HG03097 (cell line): ENCODE measurements at regions not wholly inside any gene's neighbourhood (a gene's known extent, or its start where the extent isn't known, plus 50 kb on each side); places are given as distances from the start of the nearest gene placed in this dataset.

Source experiments
- ATAC-seq: cut with Tn5 transposase; IDR thresholded peaks from one replicate; pipeline ENCODE4 v1.9.1; 2021; ENCODE audit not compliant: unreplicated experiment, low FRiP score

DNA sequence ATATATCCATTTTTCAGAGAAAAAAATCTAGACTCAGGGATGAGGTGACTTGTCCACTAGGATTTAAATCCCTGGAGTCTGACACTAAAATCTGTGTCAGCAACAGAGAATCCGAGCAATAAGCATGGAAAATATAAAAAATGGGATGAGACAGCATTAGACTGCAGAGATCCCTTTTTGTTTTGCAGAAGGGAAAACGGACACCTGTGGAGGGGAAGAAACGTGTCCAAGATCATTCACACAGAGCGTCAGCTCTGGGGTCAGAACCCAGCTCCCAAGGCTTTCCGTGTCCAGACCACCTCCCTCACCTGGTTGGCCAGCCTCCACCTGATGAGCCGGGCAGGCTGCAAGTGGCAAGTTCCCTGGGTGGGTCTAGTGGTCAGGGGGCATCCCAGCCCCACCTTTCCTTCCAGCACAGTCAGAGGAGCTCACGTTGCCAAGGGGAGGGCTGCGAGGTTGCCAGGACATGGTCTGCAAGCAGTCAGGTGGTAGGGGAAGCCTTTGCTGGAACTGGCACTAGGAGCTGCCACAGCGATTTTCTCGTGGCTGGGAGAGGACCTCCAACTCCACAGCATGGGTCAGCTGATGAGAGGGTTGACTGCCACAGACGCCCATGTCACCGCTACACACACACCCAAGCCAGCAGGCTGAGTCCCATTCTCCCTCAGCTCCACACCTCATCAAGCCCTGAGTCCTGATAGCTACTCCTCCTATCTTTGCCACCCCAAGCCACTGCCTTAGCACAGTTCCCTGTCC is 65.9 kb upstream of the CPLX2 start:
- no peak for ATAC-seq

DNA sequence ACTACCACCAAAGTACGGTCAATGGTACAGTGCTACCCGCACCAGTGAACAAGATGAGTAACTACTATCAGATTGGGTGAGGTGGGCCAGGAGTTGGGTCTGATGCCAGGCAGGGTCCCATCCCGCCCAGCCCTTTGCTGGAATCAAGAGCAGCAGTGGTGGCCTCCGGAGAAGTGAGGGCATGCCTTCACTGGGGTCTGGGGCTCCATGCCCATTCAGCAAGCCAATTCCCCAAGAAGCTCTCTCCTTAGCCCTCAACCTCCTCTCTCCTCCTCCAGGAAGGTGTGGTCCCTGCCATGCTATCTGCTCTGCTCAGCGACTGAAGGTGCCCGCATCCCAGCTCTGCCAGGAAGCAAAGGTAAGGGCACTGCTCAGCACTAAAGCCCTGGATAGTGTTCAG is 62.7 kb upstream of the CPLX2 start:
- ATAC-seq: no peak

- no peak for ATAC-seq
Observed at GRCh38 chr5:175809531-175810121, 61.8 kb upstream of the CPLX2 start.

GRCh38 chr5:175810457-175810856 is 60.9 kb upstream of the CPLX2 start:
- no peak for ATAC-seq

- no peak for ATAC-seq
Observed at GRCh38 chr5:175811589-175811988, 59.8 kb upstream of the CPLX2 start.

- ATAC-seq: no peak
Observed at GRCh38 chr5:175813943-175814630, 57.3 kb upstream of the CPLX2 start.

- ATAC-seq: no peak
Observed at GRCh38 chr5:175814691-175815090, 56.7 kb upstream of the CPLX2 start.

DNA sequence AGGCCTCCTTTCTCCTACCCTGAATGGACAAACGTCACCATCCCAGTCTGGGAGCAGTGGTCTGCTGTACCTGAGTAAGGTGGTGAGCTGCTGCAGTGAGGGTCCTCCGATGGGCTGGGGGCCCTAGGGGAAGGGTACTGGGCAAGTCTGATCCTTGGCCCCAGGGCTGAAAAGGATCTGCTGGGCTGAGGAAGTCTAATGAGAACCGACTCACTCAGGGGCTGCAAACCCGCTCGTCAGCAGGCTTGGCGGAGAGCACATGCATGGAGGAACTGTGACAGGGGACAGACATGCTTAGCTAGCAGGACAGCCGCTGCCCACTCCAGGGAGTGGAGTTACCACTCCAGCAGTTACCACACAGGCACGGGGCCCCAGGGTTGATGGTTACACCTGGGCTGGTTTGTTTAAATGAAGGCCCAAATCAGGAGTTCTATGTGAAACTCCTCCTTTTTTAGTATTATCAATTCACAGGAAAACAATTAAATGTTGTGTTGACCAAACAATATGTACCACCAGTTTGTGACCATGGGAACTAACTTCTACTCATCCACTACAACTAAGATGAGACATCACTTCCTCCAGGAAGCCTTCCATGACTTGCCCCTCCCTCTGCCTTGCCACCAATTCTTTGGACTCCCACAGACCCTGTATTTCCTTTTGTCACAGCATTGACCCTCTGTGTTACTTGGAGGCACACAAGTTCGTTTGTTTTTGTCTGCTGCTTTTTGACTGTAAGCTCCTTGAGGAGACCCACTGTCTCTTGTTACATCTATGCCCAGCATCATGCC is 56.1 kb upstream of the CPLX2 start:
- ATAC-seq: no peak

DNA sequence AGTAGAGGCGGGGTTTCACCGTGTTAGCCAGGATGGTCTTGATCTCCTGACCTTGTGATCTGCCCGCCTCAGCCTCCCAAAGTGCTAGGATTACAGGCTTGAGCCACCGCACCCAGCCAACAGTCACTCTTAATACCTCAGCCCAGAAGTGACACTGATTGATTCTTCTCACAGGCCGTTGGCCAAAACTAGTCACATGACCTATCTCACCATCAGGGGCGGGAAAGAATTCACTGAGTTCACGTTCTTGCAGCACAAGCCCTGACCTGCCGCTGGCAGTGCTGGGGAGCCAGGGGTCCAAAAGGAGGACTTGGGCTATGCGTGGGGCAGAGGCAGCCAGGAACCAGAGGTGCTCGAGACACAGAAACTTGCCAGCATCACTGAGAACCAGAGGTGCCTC is 55.0 kb upstream of the CPLX2 start:
- ATAC-seq: no peak

- ATAC-seq: no peak
Observed at GRCh38 chr5:175819090-175819425, 52.3 kb upstream of the CPLX2 start.

DNA sequence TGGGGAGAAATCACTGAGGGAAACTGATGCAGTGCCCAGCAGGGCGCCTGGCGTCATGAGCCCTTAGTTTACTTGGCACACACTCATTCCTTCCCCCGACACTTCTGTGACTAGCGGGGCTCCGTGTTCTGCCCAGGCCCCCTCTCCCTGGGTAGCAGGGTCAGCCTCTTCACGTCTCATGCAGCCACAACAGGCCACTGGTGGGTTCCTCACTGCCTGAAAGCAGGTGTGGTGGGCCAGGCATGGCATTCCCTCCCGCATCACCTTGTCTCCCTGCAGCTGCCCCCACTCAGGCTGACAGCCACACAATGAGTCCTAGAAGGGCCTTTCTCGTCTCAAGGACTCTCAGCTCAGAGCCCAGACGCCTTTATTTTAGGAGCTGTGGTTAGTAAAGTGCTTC is 51.1 kb upstream of the CPLX2 start:
- ATAC-seq: no peak
